Immature natural killer cell (primary cell): ENCODE measurements at regions not wholly inside any gene's neighbourhood (a gene's known extent, or its start where the extent isn't known, plus 50 kb on each side); places are given as distances from the start of the nearest gene placed in this dataset.

ENCODE experiments used
- DNase-seq, 3 donors: peaks; one replicate each; pipeline ENCODE4 v3.0.0; 2022; ENCODE audit warnings: mixed read lengths in 1 of 3
- H3K27ac Mint-ChIP-seq, 6 donors: one replicate each; pipeline ENCODE4 v1.8.0; 2020; ENCODE audit warnings: mixed read lengths in 6 of 6, mild to moderate bottlenecking in 5 of 6, inconsistent platforms in 4 of 6, moderate library complexity in 3 of 6
- H3K27me3 Mint-ChIP-seq, 3 donors: one replicate each; pipeline ENCODE4 v1.8.0; 2020 to 2021; ENCODE audit warnings: low read depth in 3 of 3, mild to moderate bottlenecking in 3 of 3, mixed read lengths in 3 of 3, moderate library complexity in 3 of 3, inconsistent platforms in 1 of 3
- H3K36me3 Mint-ChIP-seq, 3 donors: one replicate each; pipeline ENCODE4 v1.8.0; 2020; ENCODE audit warnings: mixed read lengths in 3 of 3, inconsistent platforms in 2 of 3, mild to moderate bottlenecking in 2 of 3
- H3K4me1 Mint-ChIP-seq, 2 donors: one replicate each; pipeline ENCODE4 v1.8.0; 2020; ENCODE audit warnings: inconsistent platforms in 2 of 2, mild to moderate bottlenecking in 2 of 2, mixed read lengths in 2 of 2, moderate library complexity in 1 of 2
- H3K4me3 Mint-ChIP-seq, 5 donors: one replicate each; pipeline ENCODE4 v1.8.0; 2020; ENCODE audit warnings: mild to moderate bottlenecking in 5 of 5, mixed read lengths in 5 of 5, inconsistent platforms in 3 of 5, moderate library complexity in 3 of 5
- H3K9me3 Mint-ChIP-seq, 6 donors: one replicate each; pipeline ENCODE4 v1.8.0; 2020; ENCODE audit warnings: mild to moderate bottlenecking in 6 of 6, mixed read lengths in 6 of 6, inconsistent platforms in 4 of 6, moderate library complexity in 3 of 6

DNA sequence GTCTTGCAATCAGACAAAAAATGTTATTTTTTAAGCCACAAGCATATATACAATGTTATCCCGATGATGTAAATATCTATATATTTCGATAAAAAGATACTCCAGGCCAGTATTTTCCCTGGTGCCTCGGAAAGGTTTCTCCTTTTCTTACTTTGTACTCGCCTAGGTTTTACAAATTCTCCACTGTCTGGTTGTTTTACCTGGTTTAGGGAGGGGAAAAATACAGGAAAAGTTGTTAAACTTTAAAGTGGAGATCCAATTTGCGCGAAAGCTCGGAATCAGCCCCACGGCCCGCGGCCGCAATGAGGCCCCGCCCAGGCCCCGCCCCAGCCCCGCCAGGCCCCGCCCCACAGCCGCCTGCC, 58.4 kb upstream of the WNT7B start:
- H3K36me3 Mint-ChIP-seq = no peaks in the 10 kb centered on the region

DNA sequence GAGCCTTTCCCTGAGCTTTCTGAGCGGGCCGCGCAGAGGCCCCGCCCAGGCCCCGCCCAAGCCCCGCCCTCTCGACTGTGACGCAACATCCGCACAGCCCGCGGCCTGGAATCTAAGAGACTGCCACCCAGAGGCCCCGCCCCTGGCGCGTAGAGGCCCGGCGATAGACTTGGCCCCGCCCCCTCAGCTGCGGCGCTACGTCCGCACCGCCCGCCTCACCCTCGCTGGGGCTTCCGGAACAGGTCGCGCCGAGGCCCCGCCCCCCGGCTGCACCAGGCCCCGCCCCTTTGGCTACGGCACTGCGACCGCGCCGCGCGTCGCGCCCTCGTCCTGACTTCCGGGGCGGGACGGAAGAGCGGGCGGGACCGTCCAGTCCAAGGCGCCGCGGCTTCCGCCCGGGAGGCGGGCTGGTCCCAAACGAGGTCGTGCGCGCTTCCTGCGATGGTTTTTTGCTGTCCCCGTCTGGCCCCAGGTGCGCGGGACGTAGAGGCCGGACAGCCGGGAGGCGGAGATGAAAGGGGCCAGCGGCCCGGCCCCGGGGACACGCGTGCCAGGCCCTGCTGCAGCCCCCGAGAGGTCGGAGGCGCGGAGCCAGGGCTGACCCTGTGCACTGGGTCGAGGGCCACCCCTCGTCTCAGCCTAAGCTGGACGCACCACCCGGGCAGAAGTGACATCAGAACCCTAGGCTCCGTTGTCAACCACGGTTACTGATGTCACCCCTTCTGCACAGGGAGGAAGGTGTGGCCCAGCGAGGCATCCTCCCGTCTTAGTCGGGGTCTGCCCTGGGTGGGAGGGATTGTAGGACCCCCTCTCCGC, 59.0 kb upstream of the WNT7B start:
- H3K4me1 Mint-ChIP-seq = peaks cover 20 to 21% of the 10 kb centered on the region in 2 donors
- no peaks in the 10 kb centered on the region for H3K9me3 Mint-ChIP-seq
- no peaks in the 10 kb centered on the region for H3K36me3 Mint-ChIP-seq
- H3K27ac Mint-ChIP-seq = peak overlapping the region; percentile 92 to 98 (median 96)
- peaks cover 3 to 9% (median 6%) of the 10 kb centered on the region in 3 donors for H3K27me3 Mint-ChIP-seq
- peak overlapping the region; percentile 78 to 88 (median 86) for H3K4me3 Mint-ChIP-seq
- peak; percentile 100 for DNase-seq

More for the DNA sequence above, 58.4 kb upstream of the WNT7B start:
- peak overlapping the region; percentile 73 to 86 (median 82) for H3K4me3 Mint-ChIP-seq
- no peaks in the 10 kb centered on the region for H3K9me3 Mint-ChIP-seq
- peak overlapping the region; percentile 87 to 96 (median 93) for H3K27ac Mint-ChIP-seq
- peaks cover 3 to 9% (median 6%) of the 10 kb centered on the region in 3 donors for H3K27me3 Mint-ChIP-seq
- no peak for DNase-seq
- H3K4me1 Mint-ChIP-seq = peaks cover 20 to 21% of the 10 kb centered on the region in 2 donors

DNA sequence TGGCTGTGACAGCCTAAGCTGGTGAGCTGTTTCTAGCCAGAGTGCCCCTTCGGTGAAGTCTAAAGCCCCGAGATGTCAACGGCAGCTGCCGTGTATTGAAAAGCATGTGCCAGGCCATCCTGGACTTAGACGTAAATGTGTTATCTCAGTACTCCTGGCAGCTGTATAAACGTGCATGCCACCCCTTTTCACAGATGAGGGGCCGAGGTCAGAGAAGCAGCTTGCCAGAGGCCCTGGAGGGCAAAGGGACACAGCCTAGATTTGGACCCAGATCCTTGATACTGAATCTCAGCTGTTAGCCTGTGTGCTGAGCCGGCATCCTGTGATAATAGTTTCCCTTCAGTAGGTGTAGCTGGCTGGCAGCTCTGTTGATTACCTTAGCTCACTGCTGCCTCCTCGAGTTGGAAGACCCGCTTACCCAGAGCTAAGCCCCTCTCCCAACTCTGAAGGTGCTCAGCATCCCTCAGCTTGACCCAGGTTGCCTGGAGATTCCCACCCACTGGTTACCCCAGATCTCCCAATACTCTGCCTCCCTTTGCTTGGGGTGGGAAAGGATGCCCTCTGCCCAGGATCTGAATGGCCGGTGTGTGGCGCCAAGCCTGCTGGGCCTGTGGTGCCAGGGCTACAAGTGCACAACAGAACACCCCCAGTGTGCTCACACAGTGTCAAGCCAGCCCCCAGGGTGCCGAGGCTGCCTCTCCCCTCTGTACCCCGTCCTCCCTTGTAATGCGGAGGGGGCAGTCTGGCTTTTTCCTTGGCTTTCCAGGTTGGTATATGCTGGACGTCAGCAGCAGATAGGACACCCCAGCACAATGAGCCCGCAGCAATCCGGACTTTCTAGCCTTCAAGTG, 59.8 kb upstream of the WNT7B start:
- DNase-seq = peak; percentile 52 to 56 (median 55)
- Mint-ChIP-seq H3K27ac (peak overlapping the region; percentile 92 to 98 (median 96)), H3K36me3 (no peaks in the 10 kb centered on the region)

DNA sequence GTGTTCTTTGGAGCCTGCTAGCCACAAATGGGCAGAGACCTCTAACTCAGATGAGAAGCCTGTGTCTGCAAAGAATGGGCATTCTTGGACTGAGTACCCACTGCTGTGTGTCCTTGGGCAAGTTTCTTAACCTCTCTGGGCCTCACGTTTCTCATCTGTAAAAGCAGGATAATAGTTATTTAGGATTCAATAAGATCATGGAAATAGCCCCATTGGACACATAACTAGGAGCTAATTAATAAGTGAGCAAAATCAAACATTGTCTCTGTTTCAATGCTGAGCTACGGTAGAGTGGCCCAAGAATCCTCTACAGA, 61.2 kb upstream of the WNT7B start:
- H3K9me3 Mint-ChIP-seq = no peaks in the 10 kb centered on the region
- peaks cover 3 to 7% (median 6%) of the 10 kb centered on the region in 3 donors for H3K27me3 Mint-ChIP-seq
- H3K36me3 Mint-ChIP-seq = no peaks in the 10 kb centered on the region
- no peak for DNase-seq
- H3K27ac Mint-ChIP-seq = peak overlapping the region in 2 of 6 donors; percentile 56 to 65
- no peak overlapping the region for H3K4me3 Mint-ChIP-seq
- H3K4me1 Mint-ChIP-seq = peaks cover 21 to 23% of the 10 kb centered on the region in 2 donors

More for the DNA sequence above, 59.8 kb upstream of the WNT7B start:
- no peaks in the 10 kb centered on the region for H3K9me3 Mint-ChIP-seq
- H3K4me1 Mint-ChIP-seq = peaks cover 20 to 21% of the 10 kb centered on the region in 2 donors
- peak overlapping the region; percentile 78 to 88 (median 86) for H3K4me3 Mint-ChIP-seq
- H3K27me3 Mint-ChIP-seq = peaks cover 3 to 9% (median 6%) of the 10 kb centered on the region in 3 donors

DNA sequence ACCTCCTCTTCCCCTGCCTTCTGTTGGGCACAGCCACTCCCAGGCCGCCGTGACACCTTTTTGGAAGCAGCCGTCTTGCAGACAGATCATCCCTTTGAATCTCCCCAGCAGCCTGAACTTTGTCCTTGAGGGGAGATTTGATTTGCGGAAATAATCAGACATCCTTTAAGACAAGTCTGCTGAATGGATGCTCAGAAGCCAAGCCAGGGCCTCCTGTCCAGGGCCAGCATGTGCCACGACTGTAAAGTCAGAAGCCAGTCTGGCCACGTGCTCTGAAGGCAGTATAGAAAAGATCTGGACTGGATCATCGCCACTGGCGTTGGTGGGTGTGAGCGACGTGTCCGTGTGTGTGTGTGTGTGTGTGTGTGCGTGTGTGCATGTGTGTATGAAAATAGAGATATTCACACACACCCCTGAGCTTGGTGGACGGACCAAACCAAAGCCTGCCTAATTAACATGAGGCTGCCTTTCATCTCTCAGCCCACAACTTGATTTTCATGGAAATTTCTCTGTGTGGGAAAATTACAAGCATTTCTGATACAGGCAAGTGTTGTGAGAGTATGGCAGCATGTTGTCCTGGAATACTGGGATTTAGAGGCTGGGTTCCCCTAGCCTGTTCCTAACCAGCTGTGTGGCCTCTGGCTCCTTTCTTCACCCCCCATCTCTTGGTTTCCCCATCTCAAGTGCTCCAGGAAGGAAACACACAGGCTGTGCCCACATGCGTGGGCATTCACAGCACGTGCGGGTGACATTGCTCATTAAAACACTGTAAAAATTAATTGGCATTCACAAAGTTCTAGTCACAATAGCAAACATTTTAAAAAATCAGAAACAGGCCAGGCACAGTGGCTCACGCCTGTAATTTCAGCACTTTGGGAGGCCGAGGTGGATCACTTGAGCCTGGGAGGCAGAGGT, 61.8 kb upstream of the WNT7B start:
- Mint-ChIP-seq H3K4me1 (peaks cover 27 to 29% of the 10 kb centered on the region in 2 donors), H3K9me3 (no peaks in the 10 kb centered on the region), H3K4me3 (peak overlapping the region in 1 of 5 donors; percentile 35), H3K27me3 (peaks cover 3 to 7% (median 6%) of the 10 kb centered on the region in 3 donors), H3K36me3 (no peaks in the 10 kb centered on the region), H3K27ac (peak overlapping the region in 4 of 6 donors; percentile 12 to 65 (median 56))
- DNase-seq = no peak

DNA sequence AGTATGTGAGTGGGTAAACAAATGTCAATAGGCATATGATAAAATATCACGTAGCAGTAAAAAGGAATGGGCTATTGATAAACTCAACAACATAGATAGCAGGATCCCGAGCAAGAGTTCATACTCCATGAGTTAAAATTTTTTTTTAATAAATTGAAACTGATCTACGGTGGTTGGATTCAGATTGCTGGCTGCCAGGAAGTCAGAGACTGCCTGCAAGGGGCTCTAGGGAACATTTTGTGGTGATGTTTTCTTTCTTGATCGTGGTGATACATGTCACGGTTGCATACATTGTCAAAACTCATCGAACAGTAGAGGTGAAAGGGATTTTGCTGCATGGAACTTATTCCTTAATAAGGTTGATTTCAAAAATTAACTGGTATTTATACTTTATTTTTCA, 62.6 kb upstream of the WNT7B start:
- no peak overlapping the region for H3K4me3 Mint-ChIP-seq
- peaks cover 34 to 37% of the 10 kb centered on the region in 2 donors for H3K4me1 Mint-ChIP-seq
- DNase-seq = no peak
- H3K36me3 Mint-ChIP-seq = no peaks in the 10 kb centered on the region
- peaks cover 3 to 7% (median 6%) of the 10 kb centered on the region in 3 donors for H3K27me3 Mint-ChIP-seq
- peak overlapping the region in 1 of 6 donors; percentile 66 for H3K27ac Mint-ChIP-seq
- no peaks in the 10 kb centered on the region for H3K9me3 Mint-ChIP-seq

DNA sequence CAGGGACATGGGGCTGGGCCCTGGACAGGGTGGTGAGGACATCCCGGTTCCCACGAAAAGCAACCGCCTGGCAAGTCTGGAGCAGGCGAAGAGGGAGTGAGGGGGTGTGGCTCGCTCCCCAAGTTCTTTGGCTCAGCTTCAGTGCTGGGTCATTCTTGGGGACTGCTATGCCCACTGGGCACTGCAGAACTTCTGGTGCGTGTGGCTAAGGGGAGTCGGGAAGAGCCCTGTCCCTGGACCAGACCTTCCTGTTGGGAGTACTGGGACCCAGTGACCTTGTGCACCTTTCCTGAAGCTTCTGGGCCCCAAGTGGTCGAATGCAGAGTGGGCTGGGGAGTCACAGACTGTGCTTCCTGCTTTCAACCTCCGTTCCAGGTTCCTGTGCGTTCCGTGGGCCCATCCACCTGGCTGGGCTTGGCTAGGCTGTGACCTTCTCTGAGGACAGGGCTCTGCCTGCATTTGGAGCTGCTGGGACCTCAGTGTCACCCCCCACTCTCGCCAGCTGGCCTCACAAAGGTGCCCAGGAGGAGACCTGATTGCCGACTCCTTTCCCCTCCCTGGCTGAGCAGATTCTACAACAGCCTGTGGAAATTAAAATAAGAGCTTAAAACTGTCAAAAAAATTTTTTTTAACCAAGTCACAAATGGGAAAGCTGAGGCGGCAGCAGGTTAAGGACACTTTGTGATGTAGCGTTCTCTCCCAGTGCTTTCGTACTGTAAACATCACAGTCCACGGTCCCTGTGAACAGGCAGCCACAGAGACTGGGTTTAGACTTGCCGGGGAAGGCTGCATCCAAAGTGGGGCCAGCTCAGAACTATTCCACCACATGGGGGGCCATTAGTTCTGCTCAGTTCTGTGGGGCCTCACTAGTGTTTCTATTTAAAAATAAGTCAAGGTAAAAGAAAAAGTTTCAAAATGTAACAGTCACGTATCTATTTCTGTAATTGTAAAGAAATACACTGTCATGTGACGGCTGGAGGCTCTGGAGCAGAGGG, 63.8 kb upstream of the WNT7B start:
- Mint-ChIP-seq H3K4me1 (peaks cover 33 to 35% of the 10 kb centered on the region in 2 donors), H3K4me3 (no peak overlapping the region), H3K27ac (no peak overlapping the region), H3K36me3 (no peaks in the 10 kb centered on the region), H3K9me3 (no peaks in the 10 kb centered on the region), H3K27me3 (peaks cover 3 to 5% (median 5%) of the 10 kb centered on the region in 3 donors)
- DNase-seq = no peak

DNA sequence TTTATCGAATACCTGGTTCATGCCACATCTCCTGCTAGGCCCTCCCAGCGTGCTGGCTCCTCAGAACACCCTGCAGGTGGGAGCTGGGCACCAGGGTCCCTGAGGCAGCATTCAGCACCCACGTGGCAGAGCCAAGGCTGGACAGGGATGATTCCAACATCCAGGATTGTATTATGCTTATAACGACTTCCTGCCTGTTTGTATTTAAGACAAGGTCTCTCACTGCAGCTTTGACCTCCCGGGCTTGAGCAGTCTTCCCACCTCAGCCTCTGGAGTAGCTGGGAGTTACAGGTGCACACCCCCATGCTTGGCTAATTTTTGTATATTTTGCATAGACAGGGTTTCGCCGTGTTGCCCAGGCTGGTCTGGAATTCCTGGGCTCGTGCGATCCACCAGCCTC, 64.7 kb upstream of the WNT7B start:
- Mint-ChIP-seq H3K36me3 (no peaks in the 10 kb centered on the region), H3K4me3 (peak overlapping the region in 1 of 5 donors; percentile 33), H3K27ac (no peak overlapping the region), H3K4me1 (peaks cover 35 to 39% of the 10 kb centered on the region in 2 donors), H3K9me3 (no peaks in the 10 kb centered on the region), H3K27me3 (peaks cover 0 to 3% (median 3%) of the 10 kb centered on the region in 3 donors)
- DNase-seq = no peak

DNA sequence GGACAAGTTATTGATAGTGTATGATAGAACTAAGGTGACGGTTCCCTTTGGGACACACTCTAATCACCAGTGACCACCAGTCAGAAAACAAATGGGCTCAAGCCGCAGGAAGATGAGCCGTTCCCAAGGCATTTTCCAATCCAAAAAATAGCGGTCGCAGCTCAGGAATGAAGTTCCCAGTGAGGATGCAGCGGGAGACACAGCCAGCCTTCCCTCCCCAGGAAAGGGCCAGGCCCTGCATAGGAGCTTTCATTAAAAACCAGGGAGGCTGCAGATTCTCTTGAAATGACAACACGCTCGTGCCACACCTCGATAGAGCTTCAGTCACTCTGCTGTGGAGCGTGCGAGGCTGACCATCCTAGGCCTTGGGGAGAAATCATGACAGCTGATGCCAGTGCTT, 65.8 kb upstream of the WNT7B start:
- H3K27me3 Mint-ChIP-seq = peaks cover 0 to 5% (median 3%) of the 10 kb centered on the region in 3 donors
- H3K27ac Mint-ChIP-seq = peak overlapping the region in 3 of 6 donors; percentile 16 to 56 (median 23)
- peak overlapping the region in 4 of 5 donors; percentile 35 to 63 (median 45) for H3K4me3 Mint-ChIP-seq
- H3K36me3 Mint-ChIP-seq = no peaks in the 10 kb centered on the region
- H3K4me1 Mint-ChIP-seq = peaks cover 38 to 44% of the 10 kb centered on the region in 2 donors
- DNase-seq = no peak
- no peaks in the 10 kb centered on the region for H3K9me3 Mint-ChIP-seq

DNA sequence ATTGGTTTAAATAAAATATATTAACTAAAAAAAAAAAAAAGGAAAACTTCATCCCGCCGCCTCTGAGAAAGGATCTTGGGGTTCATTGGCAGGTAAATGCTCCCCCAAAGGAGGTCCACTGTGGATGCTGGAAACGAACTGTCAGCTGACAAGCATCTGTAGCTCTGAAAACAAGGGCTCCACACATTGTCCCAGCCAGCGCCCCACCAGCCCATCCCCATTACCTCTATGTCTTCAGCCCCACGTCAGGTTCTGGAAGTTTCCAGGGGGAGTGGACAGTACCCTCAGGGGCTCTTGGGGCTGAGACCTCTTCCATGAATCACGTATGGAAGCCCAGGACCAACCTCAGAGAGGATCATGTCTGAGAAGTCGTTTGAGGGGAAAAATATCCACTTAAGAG, 66.4 kb upstream of the WNT7B start:
- no peak for DNase-seq
- Mint-ChIP-seq H3K27me3 (peaks cover 0 to 5% (median 3%) of the 10 kb centered on the region in 3 donors), H3K36me3 (no peaks in the 10 kb centered on the region), H3K9me3 (no peaks in the 10 kb centered on the region), H3K4me1 (peaks cover 43 to 49% of the 10 kb centered on the region in 2 donors), H3K27ac (peak overlapping the region; percentile 66 to 92 (median 88)), H3K4me3 (peak overlapping the region; percentile 84 to 90 (median 87))

DNA sequence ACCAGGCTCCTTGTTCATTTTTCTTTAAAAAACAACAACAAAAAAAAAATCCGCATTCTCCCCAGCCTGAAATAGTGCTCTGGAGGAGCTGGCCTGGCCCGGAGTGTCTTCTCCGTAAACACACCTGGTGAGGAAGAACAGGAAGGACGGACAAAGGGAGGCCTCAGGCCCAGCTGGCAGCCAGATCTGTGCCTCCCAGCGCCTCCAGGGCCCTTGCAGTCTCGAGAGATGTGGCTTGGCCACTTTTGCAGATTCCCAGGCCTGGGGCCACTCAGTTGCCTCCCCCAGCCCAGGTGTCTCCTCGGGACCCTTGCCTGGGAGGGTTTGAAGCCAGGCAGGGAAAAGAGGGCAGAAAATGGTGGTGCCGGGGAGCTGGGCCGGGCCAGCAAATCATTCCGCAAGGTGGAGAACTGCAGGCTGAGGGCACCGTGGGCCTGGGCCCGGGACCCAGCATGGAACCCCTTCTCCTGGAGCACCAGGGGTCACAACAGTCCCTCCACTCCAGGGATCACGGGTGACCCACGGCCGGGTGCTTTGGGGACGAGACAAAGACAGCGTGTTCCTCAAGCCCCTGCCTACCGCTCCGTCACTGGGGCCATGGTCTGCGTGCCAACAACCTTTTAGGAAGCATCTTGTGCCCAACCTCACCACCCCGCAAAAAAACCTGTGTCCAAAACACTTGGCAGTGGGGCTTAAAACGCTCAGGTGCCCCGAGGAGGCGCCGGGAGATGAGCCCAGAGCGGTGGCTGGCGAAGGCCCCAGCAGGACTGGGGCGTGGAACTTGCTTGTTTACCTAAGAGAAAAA, 67.1 kb upstream of the WNT7B start:
- peak overlapping the region; percentile 66 to 92 (median 88) for H3K27ac Mint-ChIP-seq
- peaks cover 0 to 2% (median 0%) of the 10 kb centered on the region in 3 donors for H3K27me3 Mint-ChIP-seq
- H3K4me3 Mint-ChIP-seq = peak overlapping the region; percentile 84 to 90 (median 87)
- peaks cover 47 to 56% of the 10 kb centered on the region in 2 donors for H3K4me1 Mint-ChIP-seq
- H3K9me3 Mint-ChIP-seq = no peaks in the 10 kb centered on the region
- DNase-seq = no peak
- H3K36me3 Mint-ChIP-seq = no peaks in the 10 kb centered on the region
